IPS-NIHi7 (cell line): ENCODE measurements at regions not wholly inside any gene's neighbourhood (a gene's known extent, or its start where the extent isn't known, plus 50 kb on each side); places are given as distances from the start of the nearest gene placed in this dataset.

Experiments
- DNase-seq: peaks from one replicate; pipeline ENCODE4 v3.0.0; 2012; ENCODE audit warnings: mixed read lengths; ENCODE audit errors: extremely low spot score

- no peak for DNase-seq
Measured at GRCh38 chr6:90435207-90435899, 138.7 kb upstream of the BACH2 start.

GRCh38 chr6:90434094-90434493, 137.5 kb upstream of the BACH2 start:
- DNase-seq, result peak; percentile 44

- no peak for DNase-seq
Measured at GRCh38 chr6:90432937-90433336, 136.3 kb upstream of the BACH2 start.

GRCh38 chr6:90432041-90432775, 135.6 kb upstream of the BACH2 start:
- no peak for DNase-seq

GRCh38 chr6:90431576-90431975, 134.9 kb upstream of the BACH2 start:
- DNase-seq, result no peak

- no peak for DNase-seq
Measured at GRCh38 chr6:90429713-90430112, 133.1 kb upstream of the BACH2 start.

- no peak for DNase-seq
Measured at GRCh38 chr6:90428514-90428913, 131.9 kb upstream of the BACH2 start.

GRCh38 chr6:90425161-90425641, 128.6 kb upstream of the BACH2 start:
- no peak for DNase-seq

GRCh38 chr6:90424580-90424979, 127.9 kb upstream of the BACH2 start:
- DNase-seq, result no peak

- DNase-seq, result no peak
Measured at GRCh38 chr6:90421666-90422065, 125.0 kb upstream of the BACH2 start.

GRCh38 chr6:90420500-90420899, 123.9 kb upstream of the BACH2 start:
- DNase-seq, result no peak

GRCh38 chr6:90417385-90417784, 120.7 kb upstream of the BACH2 start:
- DNase-seq, result no peak

GRCh38 chr6:90416322-90416721, 119.7 kb upstream of the BACH2 start:
- no peak for DNase-seq

GRCh38 chr6:90415178-90415577, 118.5 kb upstream of the BACH2 start:
- no peak for DNase-seq

- DNase-seq, result no peak
Measured at GRCh38 chr6:90414352-90414751, 117.7 kb upstream of the BACH2 start.

- peak; percentile 82 for DNase-seq
Measured at GRCh38 chr6:90413867-90414266, 117.2 kb upstream of the BACH2 start.

GRCh38 chr6:90413396-90413795, 116.8 kb upstream of the BACH2 start:
- DNase-seq, result no peak

- no peak for DNase-seq
Measured at GRCh38 chr6:90412538-90413369, 116.1 kb upstream of the BACH2 start.

GRCh38 chr6:90411292-90411781, 114.7 kb upstream of the BACH2 start:
- DNase-seq, result peak; percentile 53

- no peak for DNase-seq
Measured at GRCh38 chr6:90409700-90410099, 113.1 kb upstream of the BACH2 start.

- DNase-seq, result no peak
Measured at GRCh38 chr6:90406957-90407356, 110.3 kb upstream of the BACH2 start.

- no peak for DNase-seq
Measured at GRCh38 chr6:90406142-90406794, 109.6 kb upstream of the BACH2 start.
